Jurkat, Clone E6-1 (cell line): ENCODE measurements at regions not wholly inside any gene's neighbourhood (a gene's known extent, or its start where the extent isn't known, plus 50 kb on each side); places are given as distances from the start of the nearest gene placed in this dataset.

ENCODE experiments used
- DNase-seq: peaks from one replicate; pipeline ENCODE4 v3.0.0-alpha.2; 2011; ENCODE audit warnings: low read depth, low spot score
- H3K4me3 ChIP-seq: 2 replicates; pipeline ENCODE4 v1.5.1; 2011; ENCODE audit warnings: mild to moderate bottlenecking, low read length, control low read depth, moderate library complexity

GRCh38 chr18:24805156-24805555, 344.7 kb downstream of the HRH4 start:
- DNase-seq, result no peak
- H3K4me3 ChIP-seq, result no peak overlapping the region

- no peak for DNase-seq
- no peak overlapping the region for H3K4me3 ChIP-seq
Observed at GRCh38 chr18:24809173-24809950, 348.9 kb downstream of the HRH4 start.

GRCh38 chr18:24810561-24811305, 350.3 kb downstream of the HRH4 start:
- H3K4me3 ChIP-seq, result no peak overlapping the region
- DNase-seq, result no peak

- DNase-seq, result no peak
- H3K4me3 ChIP-seq, result no peak overlapping the region
Observed at GRCh38 chr18:24811950-24812681, 351.7 kb downstream of the HRH4 start.

GRCh38 chr18:24814521-24814920, 354.1 kb downstream of the HRH4 start:
- no peak for DNase-seq

GRCh38 chr18:24817150-24817549, 356.7 kb downstream of the HRH4 start:
- no peak for DNase-seq
- H3K4me3 ChIP-seq, result no peak overlapping the region

More at GRCh38 chr18:24814521-24814920, 354.1 kb downstream of the HRH4 start:
- no peak overlapping the region for H3K4me3 ChIP-seq

- no peak for DNase-seq
- H3K4me3 ChIP-seq, result no peak overlapping the region
Observed at GRCh38 chr18:24817587-24818371, 357.3 kb downstream of the HRH4 start.

- no peak for DNase-seq
- H3K4me3 ChIP-seq, result no peak overlapping the region
Observed at GRCh38 chr18:24818441-24818840, 358.0 kb downstream of the HRH4 start.

GRCh38 chr18:24819141-24819890, 358.9 kb downstream of the HRH4 start:
- DNase-seq, result no peak
- no peak overlapping the region for H3K4me3 ChIP-seq

GRCh38 chr18:24825397-24825796, 365.0 kb downstream of the HRH4 start:
- no peak overlapping the region for H3K4me3 ChIP-seq
- no peak for DNase-seq

GRCh38 chr18:24826605-24827004, 366.2 kb downstream of the HRH4 start:
- no peak for DNase-seq
- no peak overlapping the region for H3K4me3 ChIP-seq

- no peak overlapping the region for H3K4me3 ChIP-seq
- DNase-seq, result no peak
Observed at GRCh38 chr18:24827501-24827900, 367.1 kb downstream of the HRH4 start.

- no peak for DNase-seq
- no peak overlapping the region for H3K4me3 ChIP-seq
Observed at GRCh38 chr18:24831081-24831480, 370.6 kb downstream of the HRH4 start.

- DNase-seq, result no peak
- no peak overlapping the region for H3K4me3 ChIP-seq
Observed at GRCh38 chr18:24831871-24832665, 371.6 kb downstream of the HRH4 start.

- DNase-seq, result no peak
- no peak overlapping the region for H3K4me3 ChIP-seq
Observed at GRCh38 chr18:24835751-24836150, 375.3 kb downstream of the HRH4 start.

GRCh38 chr18:24837066-24837465, 376.6 kb downstream of the HRH4 start:
- no peak for DNase-seq
- H3K4me3 ChIP-seq, result no peak overlapping the region

- no peak overlapping the region for H3K4me3 ChIP-seq
- no peak for DNase-seq
Observed at GRCh38 chr18:24840051-24840450, 379.6 kb downstream of the HRH4 start.

GRCh38 chr18:24840640-24841039, 380.2 kb downstream of the HRH4 start:
- no peak overlapping the region for H3K4me3 ChIP-seq
- DNase-seq, result no peak
